ENCODE measurements at regions not wholly inside any gene's neighbourhood (a gene's known extent, or its start where the extent isn't known, plus 50 kb on each side); places are given as distances from the start of the nearest gene placed in this dataset.
"Not testable (repeated sequence)": the region's sequence is repeated elsewhere in the genome, so short reads cannot be mapped to it uniquely, and the experiment has no call there.

GRCh38 chr2:226330206-226330605 lies 469.4 kb downstream of the IRS1 start:
- no peak for DNase-seq (ENCODE audit: low read depth in 3 of 3)

GRCh38 chr2:226329180-226329579 lies 470.4 kb downstream of the IRS1 start:
- DNase-seq (ENCODE audit: low read depth in 3 of 3), result no peak

- DNase-seq (ENCODE audit: low read depth in 3 of 3), result no peak
Observed at GRCh38 chr2:226327830-226328229, 471.8 kb downstream of the IRS1 start.

GRCh38 chr2:226325526-226325925 lies 474.1 kb downstream of the IRS1 start:
- no peak for DNase-seq (ENCODE audit: low read depth in 3 of 3)

GRCh38 chr2:226320076-226320948 lies 479.3 kb downstream of the IRS1 start:
- DNase-seq (ENCODE audit: low read depth in 3 of 3), result no peak

GRCh38 chr2:226317970-226318369 lies 481.6 kb downstream of the IRS1 start:
- DNase-seq (ENCODE audit: low read depth in 3 of 3), result no peak

- no peak for DNase-seq (ENCODE audit: low read depth in 3 of 3)
Observed at GRCh38 chr2:226313060-226313459, 486.6 kb downstream of the IRS1 start.

GRCh38 chr2:226312155-226312554 lies 487.5 kb downstream of the IRS1 start:
- no peak for DNase-seq (ENCODE audit: low read depth in 3 of 3)

- DNase-seq (ENCODE audit: low read depth in 3 of 3), result no peak
Observed at GRCh38 chr2:226310146-226310545, 489.5 kb downstream of the IRS1 start.

GRCh38 chr2:226308986-226309385 lies 490.6 kb downstream of the IRS1 start:
- DNase-seq (ENCODE audit: low read depth in 3 of 3), result no peak

GRCh38 chr2:226308323-226308680 lies 491.3 kb downstream of the IRS1 start:
- DNase-seq (ENCODE audit: low read depth in 3 of 3), result no peak

- DNase-seq (ENCODE audit: low read depth in 3 of 3), result no peak
Observed at GRCh38 chr2:226307487-226308322, 491.9 kb downstream of the IRS1 start.

GRCh38 chr2:226306969-226307368 lies 492.7 kb downstream of the IRS1 start:
- DNase-seq (ENCODE audit: low read depth in 3 of 3), result no peak

- no peak for DNase-seq (ENCODE audit: low read depth in 3 of 3)
Observed at GRCh38 chr2:226304308-226304707, 495.3 kb downstream of the IRS1 start.

- no peak for DNase-seq (ENCODE audit: low read depth in 3 of 3)
Observed at GRCh38 chr2:226303707-226304106, 495.9 kb downstream of the IRS1 start.

GRCh38 chr2:226300196-226300886 lies 499.3 kb downstream of the IRS1 start:
- no peak for DNase-seq (ENCODE audit: low read depth in 3 of 3)

GRCh38 chr2:226299771-226300170 lies 499.8 kb downstream of the IRS1 start:
- DNase-seq (ENCODE audit: low read depth in 3 of 3), result no peak

- DNase-seq (ENCODE audit: low read depth in 3 of 3), result no peak
Observed at GRCh38 chr2:226295681-226296080, 503.9 kb downstream of the IRS1 start.

GRCh38 chr2:226295123-226295522 lies 504.5 kb downstream of the IRS1 start:
- DNase-seq (ENCODE audit: low read depth in 3 of 3), result no peak

- DNase-seq (ENCODE audit: low read depth in 3 of 3), result not testable (repeated sequence)
Observed at GRCh38 chr2:226291281-226291680, 508.3 kb downstream of the IRS1 start.

- no peak for DNase-seq (ENCODE audit: low read depth in 3 of 3)
Observed at GRCh38 chr2:226286916-226287315, 512.7 kb downstream of the IRS1 start.

GRCh38 chr2:226283796-226284195 lies 515.8 kb downstream of the IRS1 start:
- DNase-seq (ENCODE audit: low read depth in 3 of 3), result no peak

All from stimulated activated CD4-positive, alpha-beta T cell treated with anti-CD3 and anti-CD28 coated beads, TNF-alpha, amount 100 ng/mL, for 24 hours (primary cell).